Sigmoid colon (tissue), 4 donors: ENCODE measurements at regions not wholly inside any gene's neighbourhood (a gene's known extent, or its start where the extent isn't known, plus 50 kb on each side); places are given as distances from the start of the nearest gene placed in this dataset.

Experiments
- POLR2A ChIP-seq, 2 donors: fragments of 450-650 bp; IDR thresholded peaks; one replicate each; pipeline ENCODE4 v1.6.1; 2016; ENCODE audit warnings: antibody characterized with exemption in 2 of 2, mild to moderate bottlenecking in 2 of 2, moderate library complexity in 2 of 2
- POLR2AphosphoS5 ChIP-seq, 4 donors: sonication (generic); formaldehyde crosslinking; IDR thresholded peaks; one replicate each; pipeline ENCODE4 v1.6.1; 2017; ENCODE audit warnings: antibody characterized with exemption in 4 of 4
- TF ChIP-seq, protein P1 (sequence below), 4 experiments: fragments of 450-650 bp in 3 of 4; fragments of 200-600 bp in 1 of 4; IDR thresholded peaks; one replicate each; pipeline ENCODE4 v1.5.1; 2016 to 2019; ENCODE audit warnings: antibody characterized with exemption in 4 of 4, mild to moderate bottlenecking in 3 of 4, moderate library complexity in 2 of 4

DNA sequence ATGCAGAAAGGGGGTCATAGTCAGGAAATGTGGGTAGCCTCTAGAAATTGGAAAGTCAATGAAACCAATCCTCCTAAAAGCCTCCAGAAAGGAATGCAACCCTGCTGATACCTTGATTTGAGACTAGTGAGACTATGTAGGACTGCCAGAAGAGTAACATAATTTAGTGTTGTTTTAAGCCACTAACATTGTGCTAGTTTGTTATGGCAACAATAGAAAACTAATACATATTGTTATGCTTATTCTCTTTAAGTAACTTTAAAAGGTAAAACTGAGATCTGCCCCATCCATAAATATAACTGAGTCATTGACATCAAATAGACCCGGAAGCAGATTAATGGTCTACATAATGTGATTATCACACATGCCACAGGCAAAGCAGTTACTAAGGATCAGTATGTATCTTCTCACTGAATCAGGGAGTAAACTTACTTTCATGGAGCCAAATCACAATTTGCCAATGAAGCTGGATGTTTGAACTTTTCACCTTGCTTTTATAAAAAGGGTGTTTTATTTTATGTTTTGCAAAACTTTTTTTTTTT, 146.4 kb upstream of the TMEM106B start:
- TF ChIP-seq, protein P1, sequence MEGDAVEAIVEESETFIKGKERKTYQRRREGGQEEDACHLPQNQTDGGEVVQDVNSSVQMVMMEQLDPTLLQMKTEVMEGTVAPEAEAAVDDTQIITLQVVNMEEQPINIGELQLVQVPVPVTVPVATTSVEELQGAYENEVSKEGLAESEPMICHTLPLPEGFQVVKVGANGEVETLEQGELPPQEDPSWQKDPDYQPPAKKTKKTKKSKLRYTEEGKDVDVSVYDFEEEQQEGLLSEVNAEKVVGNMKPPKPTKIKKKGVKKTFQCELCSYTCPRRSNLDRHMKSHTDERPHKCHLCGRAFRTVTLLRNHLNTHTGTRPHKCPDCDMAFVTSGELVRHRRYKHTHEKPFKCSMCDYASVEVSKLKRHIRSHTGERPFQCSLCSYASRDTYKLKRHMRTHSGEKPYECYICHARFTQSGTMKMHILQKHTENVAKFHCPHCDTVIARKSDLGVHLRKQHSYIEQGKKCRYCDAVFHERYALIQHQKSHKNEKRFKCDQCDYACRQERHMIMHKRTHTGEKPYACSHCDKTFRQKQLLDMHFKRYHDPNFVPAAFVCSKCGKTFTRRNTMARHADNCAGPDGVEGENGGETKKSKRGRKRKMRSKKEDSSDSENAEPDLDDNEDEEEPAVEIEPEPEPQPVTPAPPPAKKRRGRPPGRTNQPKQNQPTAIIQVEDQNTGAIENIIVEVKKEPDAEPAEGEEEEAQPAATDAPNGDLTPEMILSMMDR (IDR thresholded peaks at IDR 0.05): no peak
- no peak for TF ChIP-seq POLR2AphosphoS5 (IDR thresholded peaks at IDR 0.05)
- no peak for TF ChIP-seq POLR2A (IDR thresholded peaks at IDR 0.05)
